KMS-11 (cell line): ENCODE measurements at regions not wholly inside any gene's neighbourhood (a gene's known extent, or its start where the extent isn't known, plus 50 kb on each side); places are given as distances from the start of the nearest gene placed in this dataset.

Source experiments
- H2AFZ ChIP-seq: fragments of 200-600 bp; sonication (generic); 2 replicates; pipeline ENCODE4 v1.6.1; 2016; ENCODE audit warnings: antibody characterized with exemption, mixed run types, low read depth
- H3K27ac ChIP-seq: fragments of 200-600 bp; sonication (generic); 2 replicates; pipeline ENCODE4 v1.6.1; 2016; ENCODE audit warnings: mild to moderate bottlenecking, mixed run types
- H3K27me3 ChIP-seq: fragments of 200-600 bp; sonication (generic); 2 replicates; pipeline ENCODE4 v1.6.1; 2017; ENCODE audit warnings: mild to moderate bottlenecking, low read depth, mixed run types, moderate library complexity; ENCODE audit not compliant: insufficient read depth
- H3K36me3 ChIP-seq: fragments of 200-600 bp; sonication (generic); 2 replicates; pipeline ENCODE4 v1.6.1; 2017; ENCODE audit warnings: mild to moderate bottlenecking, mixed run types; ENCODE audit not compliant: insufficient read depth
- H3K4me1 ChIP-seq: fragments of 200-600 bp; sonication (generic); 2 replicates; pipeline ENCODE4 v1.6.1; 2016; ENCODE audit warnings: mild to moderate bottlenecking, low read depth, mixed run types; ENCODE audit not compliant: poor library complexity, severe bottlenecking
- H3K4me2 ChIP-seq: fragments of 200-600 bp; sonication (generic); 2 replicates; pipeline ENCODE4 v1.7.0; 2016; ENCODE audit warnings: mild to moderate bottlenecking, mixed run types
- H3K4me3 ChIP-seq: fragments of 200-600 bp; sonication (generic); IDR thresholded peaks from 2 replicates; pipeline ENCODE4 v1.6.1; 2017; ENCODE audit warnings: low read depth, low read length, mixed read lengths; ENCODE audit not compliant: insufficient read depth
- H3K79me2 ChIP-seq: fragments of 200-600 bp; sonication (generic); 2 replicates; pipeline ENCODE4 v1.6.1; 2016; ENCODE audit warnings: low read depth, mixed run types; ENCODE audit not compliant: insufficient read depth
- H3K9ac ChIP-seq: fragments of 200-600 bp; sonication (generic); 2 replicates; pipeline ENCODE4 v1.6.1; 2016; ENCODE audit warnings: mild to moderate bottlenecking, mixed run types
- H4K20me1 ChIP-seq: fragments of 200-600 bp; sonication (generic); 2 replicates; pipeline ENCODE4 v1.6.1; 2016; ENCODE audit warnings: mild to moderate bottlenecking, mixed run types; ENCODE audit not compliant: insufficient read depth
- TF ChIP-seq, protein P1 (sequence below): fragments of 200-600 bp; sonication (generic); conservative IDR thresholded peaks from 2 replicates; pipeline ENCODE4 v1.6.1; 2017; ENCODE audit warnings: low read depth, mild to moderate bottlenecking, antibody characterized with exemption, low read length, moderate library complexity, mixed read lengths

DNA sequence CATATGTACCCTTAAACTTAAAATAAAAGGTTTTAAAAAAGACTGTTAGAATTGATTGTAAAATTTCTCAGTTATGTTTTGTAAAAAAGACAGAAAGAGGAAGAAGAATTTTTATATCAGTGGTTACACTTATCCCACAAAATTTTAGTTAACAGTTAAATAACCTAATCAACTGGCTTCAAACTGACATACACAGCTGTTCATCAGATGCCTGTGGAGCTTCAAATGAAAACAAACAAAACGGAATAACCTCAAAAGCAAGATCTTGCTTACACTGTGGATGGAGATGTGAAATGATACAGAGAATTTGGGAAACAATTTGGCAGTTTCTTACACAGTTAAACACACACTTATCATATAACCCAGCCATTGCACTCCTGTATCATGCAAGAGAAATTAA lies 521.0 kb downstream of the ETS1 start:
- H2AFZ ChIP-seq: no peak overlapping the region
- no peaks in the 10 kb centered on the region for H3K79me2 ChIP-seq
- H3K4me1 ChIP-seq: no peaks in the 10 kb centered on the region
- H3K27ac ChIP-seq: no peak overlapping the region
- TF ChIP-seq, protein P1, sequence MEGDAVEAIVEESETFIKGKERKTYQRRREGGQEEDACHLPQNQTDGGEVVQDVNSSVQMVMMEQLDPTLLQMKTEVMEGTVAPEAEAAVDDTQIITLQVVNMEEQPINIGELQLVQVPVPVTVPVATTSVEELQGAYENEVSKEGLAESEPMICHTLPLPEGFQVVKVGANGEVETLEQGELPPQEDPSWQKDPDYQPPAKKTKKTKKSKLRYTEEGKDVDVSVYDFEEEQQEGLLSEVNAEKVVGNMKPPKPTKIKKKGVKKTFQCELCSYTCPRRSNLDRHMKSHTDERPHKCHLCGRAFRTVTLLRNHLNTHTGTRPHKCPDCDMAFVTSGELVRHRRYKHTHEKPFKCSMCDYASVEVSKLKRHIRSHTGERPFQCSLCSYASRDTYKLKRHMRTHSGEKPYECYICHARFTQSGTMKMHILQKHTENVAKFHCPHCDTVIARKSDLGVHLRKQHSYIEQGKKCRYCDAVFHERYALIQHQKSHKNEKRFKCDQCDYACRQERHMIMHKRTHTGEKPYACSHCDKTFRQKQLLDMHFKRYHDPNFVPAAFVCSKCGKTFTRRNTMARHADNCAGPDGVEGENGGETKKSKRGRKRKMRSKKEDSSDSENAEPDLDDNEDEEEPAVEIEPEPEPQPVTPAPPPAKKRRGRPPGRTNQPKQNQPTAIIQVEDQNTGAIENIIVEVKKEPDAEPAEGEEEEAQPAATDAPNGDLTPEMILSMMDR: no peak
- no peaks in the 10 kb centered on the region for H3K27me3 ChIP-seq
- no peak overlapping the region for H3K4me2 ChIP-seq
- H4K20me1 ChIP-seq: no peaks in the 10 kb centered on the region
- H3K9ac ChIP-seq: no peak overlapping the region
- H3K36me3 ChIP-seq: no peaks in the 10 kb centered on the region
- H3K4me3 ChIP-seq: no peak overlapping the region

DNA sequence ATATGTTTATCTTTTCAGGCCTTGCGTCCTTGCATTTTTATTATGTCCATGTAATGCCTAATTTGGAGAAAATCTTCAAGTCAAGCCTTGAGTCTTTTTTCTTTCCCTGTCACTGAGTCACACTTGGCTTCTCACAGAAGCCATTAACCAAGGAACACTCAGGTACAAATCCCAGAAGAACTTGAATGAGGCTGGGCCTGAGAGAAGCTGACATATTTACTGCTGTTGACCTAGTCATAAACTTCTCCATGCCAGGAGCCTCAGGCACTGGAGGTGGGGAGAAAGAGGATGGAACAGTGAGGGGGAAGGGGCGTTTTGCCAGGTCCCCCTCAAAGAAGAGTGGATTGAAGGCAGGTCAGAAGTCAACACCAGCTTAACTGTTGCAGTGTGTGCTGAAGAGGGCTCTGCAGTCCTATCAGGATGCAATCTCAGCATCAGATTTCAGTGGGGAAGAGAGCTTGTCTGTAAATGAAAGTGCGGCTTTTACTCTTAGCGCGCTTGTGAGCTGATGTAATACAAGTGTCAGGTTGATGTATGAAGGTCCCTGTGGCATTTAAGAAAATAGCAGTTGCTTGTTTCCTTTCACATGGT lies 526.0 kb downstream of the ETS1 start:
- no peak overlapping the region for H3K9ac ChIP-seq
- no peak overlapping the region for H3K27ac ChIP-seq
- no peaks in the 10 kb centered on the region for H3K79me2 ChIP-seq
- no peaks in the 10 kb centered on the region for H3K4me1 ChIP-seq
- H2AFZ ChIP-seq: no peak overlapping the region
- TF ChIP-seq, protein P1: no peak
- no peaks in the 10 kb centered on the region for H4K20me1 ChIP-seq
- H3K4me2 ChIP-seq: no peak overlapping the region
- H3K36me3 ChIP-seq: no peaks in the 10 kb centered on the region
- no peaks in the 10 kb centered on the region for H3K27me3 ChIP-seq
- no peak overlapping the region for H3K4me3 ChIP-seq

DNA sequence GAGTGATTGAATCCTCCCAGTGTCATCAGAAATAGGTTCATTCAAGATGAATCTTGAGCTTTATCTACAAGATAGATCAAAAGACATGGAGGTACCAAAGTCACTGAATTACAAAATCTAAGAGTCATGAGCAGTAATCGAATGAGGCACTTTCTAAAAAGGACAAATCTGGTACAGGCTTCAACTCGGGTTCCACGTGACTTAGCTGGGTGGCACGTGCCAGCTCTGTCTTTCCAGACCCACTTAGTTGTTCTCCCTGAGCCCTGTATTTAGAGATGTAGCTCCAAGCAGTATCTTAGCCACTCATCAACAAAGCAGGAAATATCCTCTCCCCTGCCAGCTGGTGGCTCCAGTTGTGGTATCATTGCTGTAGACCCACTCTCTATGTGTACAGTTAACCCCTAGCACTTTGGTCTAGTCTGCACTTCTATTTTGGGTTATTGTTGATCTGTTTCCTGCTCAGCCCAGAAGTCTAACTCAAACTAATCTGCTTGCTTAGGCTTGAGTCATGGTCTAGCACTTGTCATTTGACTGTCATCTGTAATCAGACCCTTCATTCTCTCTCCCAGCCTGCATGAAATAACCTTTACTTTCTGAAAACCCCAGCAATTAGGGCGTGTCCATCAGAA lies 528.7 kb downstream of the ETS1 start:
- Histone ChIP-seq H3K4me3 (no peak overlapping the region), H2AFZ (no peak overlapping the region), H3K27ac (no peak overlapping the region), H3K36me3 (no peaks in the 10 kb centered on the region), H3K27me3 (no peaks in the 10 kb centered on the region), H3K9ac (no peak overlapping the region), H3K79me2 (no peaks in the 10 kb centered on the region), H3K4me2 (no peak overlapping the region), H3K4me1 (no peaks in the 10 kb centered on the region), H4K20me1 (no peaks in the 10 kb centered on the region)
- TF ChIP-seq, protein P1: no peak

DNA sequence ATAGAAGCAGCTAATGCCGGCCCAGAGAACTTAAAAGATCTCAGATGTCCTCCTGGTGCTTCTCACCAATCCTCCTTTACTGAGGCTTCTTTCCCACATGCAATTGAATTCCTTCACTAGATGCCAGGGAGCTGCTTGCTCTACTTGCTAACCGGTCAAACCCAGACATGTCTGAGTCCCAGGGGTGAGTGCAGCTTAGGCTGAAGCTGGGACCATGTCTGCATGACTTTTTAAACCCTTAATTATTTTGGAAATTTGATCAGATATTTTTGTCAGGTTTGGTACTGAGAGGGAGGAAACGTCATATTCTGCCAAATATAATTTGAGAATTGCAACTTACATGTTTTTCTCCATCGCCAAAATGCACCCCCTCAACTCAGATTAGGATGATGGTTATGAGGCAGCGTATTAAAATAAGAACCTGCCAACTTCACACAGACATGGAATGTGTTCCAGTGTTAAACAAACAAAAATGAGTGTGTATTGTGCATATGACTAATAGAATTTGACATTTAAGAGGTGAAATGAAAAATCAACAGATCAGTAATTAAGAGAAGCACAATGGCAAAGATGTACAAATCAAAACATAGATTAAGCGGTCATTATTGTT lies 529.5 kb downstream of the ETS1 start:
- no peaks in the 10 kb centered on the region for H3K36me3 ChIP-seq
- no peak overlapping the region for H2AFZ ChIP-seq
- H3K79me2 ChIP-seq: no peaks in the 10 kb centered on the region
- no peak overlapping the region for H3K9ac ChIP-seq
- no peak overlapping the region for H3K4me3 ChIP-seq
- no peak overlapping the region for H3K4me2 ChIP-seq
- no peaks in the 10 kb centered on the region for H3K4me1 ChIP-seq
- no peaks in the 10 kb centered on the region for H4K20me1 ChIP-seq
- TF ChIP-seq, protein P1: no peak
- no peaks in the 10 kb centered on the region for H3K27me3 ChIP-seq
- no peak overlapping the region for H3K27ac ChIP-seq
